ENCODE measurements at regions not wholly inside any gene's neighbourhood (a gene's known extent, or its start where the extent isn't known, plus 50 kb on each side); places are given as distances from the start of the nearest gene placed in this dataset.

GRCh38 chr5:74371621-74372020 is 268.9 kb downstream of the ENC1 start:
- no peak for TF ChIP-seq CTCF (IDR thresholded peaks at IDR 0.05; ENCODE audit: insufficient read depth, low read depth, low read length, missing control alignments)
- H3K4me3 ChIP-seq (ENCODE audit: low read depth, low read length): no peak overlapping the region
- DNase-seq (ENCODE audit: low read depth): no peak

GRCh38 chr5:74370168-74370567 is 270.4 kb downstream of the ENC1 start:
- no peak for DNase-seq (ENCODE audit: low read depth)
- no peak for TF ChIP-seq CTCF (IDR thresholded peaks at IDR 0.05; ENCODE audit: insufficient read depth, low read depth, low read length, missing control alignments)
- no peak overlapping the region for H3K4me3 ChIP-seq (ENCODE audit: low read depth, low read length)

- no peak for DNase-seq (ENCODE audit: low read depth)
- no peak for TF ChIP-seq CTCF (IDR thresholded peaks at IDR 0.05; ENCODE audit: insufficient read depth, low read depth, low read length, missing control alignments)
- H3K4me3 ChIP-seq (ENCODE audit: low read depth, low read length): no peak overlapping the region
Measured at GRCh38 chr5:74369173-74369572, 271.4 kb downstream of the ENC1 start.

GRCh38 chr5:74367934-74368333 is 272.6 kb downstream of the ENC1 start:
- H3K4me3 ChIP-seq (ENCODE audit: low read depth, low read length): no peak overlapping the region
- no peak for DNase-seq (ENCODE audit: low read depth)
- TF ChIP-seq CTCF (IDR thresholded peaks at IDR 0.05; ENCODE audit: insufficient read depth, low read depth, low read length, missing control alignments): no peak

- TF ChIP-seq CTCF (IDR thresholded peaks at IDR 0.05; ENCODE audit: insufficient read depth, low read depth, low read length, missing control alignments): no peak
- H3K4me3 ChIP-seq (ENCODE audit: low read depth, low read length): no peak overlapping the region
Measured at GRCh38 chr5:74367241-74367733, 273.2 kb downstream of the ENC1 start.

GRCh38 chr5:74365723-74366122 is 274.8 kb downstream of the ENC1 start:
- DNase-seq (ENCODE audit: low read depth): no peak
- no peak overlapping the region for H3K4me3 ChIP-seq (ENCODE audit: low read depth, low read length)
- TF ChIP-seq CTCF (IDR thresholded peaks at IDR 0.05; ENCODE audit: insufficient read depth, low read depth, low read length, missing control alignments): no peak

More at GRCh38 chr5:74367241-74367733, 273.2 kb downstream of the ENC1 start:
- DNase-seq (ENCODE audit: low read depth): no peak

GRCh38 chr5:74364507-74364906 is 276.0 kb downstream of the ENC1 start:
- TF ChIP-seq CTCF (IDR thresholded peaks at IDR 0.05; ENCODE audit: insufficient read depth, low read depth, low read length, missing control alignments): no peak
- no peak for DNase-seq (ENCODE audit: low read depth)

More at GRCh38 chr5:74364507-74364906, 276.0 kb downstream of the ENC1 start:
- no peak overlapping the region for H3K4me3 ChIP-seq (ENCODE audit: low read depth, low read length)
